Breast epithelium (tissue), 3 donors: ENCODE measurements at regions not wholly inside any gene's neighbourhood (a gene's known extent, or its start where the extent isn't known, plus 50 kb on each side); places are given as distances from the start of the nearest gene placed in this dataset.

ENCODE experiments used
- POLR2A ChIP-seq: fragments of 450-650 bp; IDR thresholded peaks from one replicate; pipeline ENCODE4 v1.6.1; 2016; ENCODE audit warnings: antibody characterized with exemption, mild to moderate bottlenecking, moderate library complexity
- TF ChIP-seq, protein P1 (sequence below), 3 donors: fragments of 450-650 bp; IDR thresholded peaks; one replicate each; pipeline ENCODE4 v1.5.1; 2016 to 2017; ENCODE audit warnings: antibody characterized with exemption in 3 of 3, mild to moderate bottlenecking in 3 of 3, moderate library complexity in 3 of 3

DNA sequence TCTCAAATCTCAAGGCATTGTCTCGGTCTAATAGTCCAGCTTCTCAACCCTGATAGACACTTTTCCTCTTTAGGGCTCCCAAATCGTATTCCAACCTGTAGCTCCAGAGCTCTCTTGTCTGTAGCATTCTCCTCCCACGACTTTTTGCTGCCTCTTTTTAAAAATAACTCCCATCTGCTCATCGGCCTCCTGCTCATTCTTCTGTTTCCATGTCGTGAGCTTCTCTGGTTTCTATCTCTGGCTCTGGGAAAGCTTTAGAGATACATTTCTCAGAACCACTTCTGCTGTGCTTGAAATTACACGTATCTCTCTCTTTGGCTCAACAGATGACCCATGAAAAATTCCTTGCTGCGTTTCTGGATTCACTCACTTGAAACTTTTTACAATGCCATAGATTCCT lies 609.6 kb upstream of the C16orf82 start:
- TF ChIP-seq, protein P1, sequence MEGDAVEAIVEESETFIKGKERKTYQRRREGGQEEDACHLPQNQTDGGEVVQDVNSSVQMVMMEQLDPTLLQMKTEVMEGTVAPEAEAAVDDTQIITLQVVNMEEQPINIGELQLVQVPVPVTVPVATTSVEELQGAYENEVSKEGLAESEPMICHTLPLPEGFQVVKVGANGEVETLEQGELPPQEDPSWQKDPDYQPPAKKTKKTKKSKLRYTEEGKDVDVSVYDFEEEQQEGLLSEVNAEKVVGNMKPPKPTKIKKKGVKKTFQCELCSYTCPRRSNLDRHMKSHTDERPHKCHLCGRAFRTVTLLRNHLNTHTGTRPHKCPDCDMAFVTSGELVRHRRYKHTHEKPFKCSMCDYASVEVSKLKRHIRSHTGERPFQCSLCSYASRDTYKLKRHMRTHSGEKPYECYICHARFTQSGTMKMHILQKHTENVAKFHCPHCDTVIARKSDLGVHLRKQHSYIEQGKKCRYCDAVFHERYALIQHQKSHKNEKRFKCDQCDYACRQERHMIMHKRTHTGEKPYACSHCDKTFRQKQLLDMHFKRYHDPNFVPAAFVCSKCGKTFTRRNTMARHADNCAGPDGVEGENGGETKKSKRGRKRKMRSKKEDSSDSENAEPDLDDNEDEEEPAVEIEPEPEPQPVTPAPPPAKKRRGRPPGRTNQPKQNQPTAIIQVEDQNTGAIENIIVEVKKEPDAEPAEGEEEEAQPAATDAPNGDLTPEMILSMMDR (IDR thresholded peaks at IDR 0.05) = no peak
- TF ChIP-seq POLR2A = no peak
